ENCODE measurements at regions not wholly inside any gene's neighbourhood (a gene's known extent, or its start where the extent isn't known, plus 50 kb on each side); places are given as distances from the start of the nearest gene placed in this dataset.

DNA sequence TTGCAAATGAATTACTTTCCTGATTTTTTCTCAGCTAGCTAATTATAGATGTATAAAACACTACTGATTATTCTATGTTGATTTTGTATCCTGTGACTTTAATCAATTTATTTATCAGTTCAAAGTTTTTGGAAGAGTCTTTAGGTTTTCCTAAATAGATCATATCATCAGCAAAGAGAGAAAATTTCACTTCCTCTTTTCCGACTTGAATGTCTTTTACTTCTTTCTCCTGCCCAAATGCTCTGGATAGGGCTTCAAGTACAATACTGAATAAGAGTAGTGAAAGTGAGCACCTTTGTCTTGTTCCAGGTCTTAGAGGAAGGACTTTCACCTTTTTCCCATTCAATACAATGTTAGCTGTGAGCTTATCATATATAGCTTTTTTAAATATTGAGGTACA lies 417.9 kb downstream of the PDGFC start:
- TF ChIP-seq, protein P1, sequence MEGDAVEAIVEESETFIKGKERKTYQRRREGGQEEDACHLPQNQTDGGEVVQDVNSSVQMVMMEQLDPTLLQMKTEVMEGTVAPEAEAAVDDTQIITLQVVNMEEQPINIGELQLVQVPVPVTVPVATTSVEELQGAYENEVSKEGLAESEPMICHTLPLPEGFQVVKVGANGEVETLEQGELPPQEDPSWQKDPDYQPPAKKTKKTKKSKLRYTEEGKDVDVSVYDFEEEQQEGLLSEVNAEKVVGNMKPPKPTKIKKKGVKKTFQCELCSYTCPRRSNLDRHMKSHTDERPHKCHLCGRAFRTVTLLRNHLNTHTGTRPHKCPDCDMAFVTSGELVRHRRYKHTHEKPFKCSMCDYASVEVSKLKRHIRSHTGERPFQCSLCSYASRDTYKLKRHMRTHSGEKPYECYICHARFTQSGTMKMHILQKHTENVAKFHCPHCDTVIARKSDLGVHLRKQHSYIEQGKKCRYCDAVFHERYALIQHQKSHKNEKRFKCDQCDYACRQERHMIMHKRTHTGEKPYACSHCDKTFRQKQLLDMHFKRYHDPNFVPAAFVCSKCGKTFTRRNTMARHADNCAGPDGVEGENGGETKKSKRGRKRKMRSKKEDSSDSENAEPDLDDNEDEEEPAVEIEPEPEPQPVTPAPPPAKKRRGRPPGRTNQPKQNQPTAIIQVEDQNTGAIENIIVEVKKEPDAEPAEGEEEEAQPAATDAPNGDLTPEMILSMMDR (conservative IDR thresholded peaks at IDR 0.05) = no peak
- TF ChIP-seq ZFX (IDR thresholded peaks at IDR 0.05) = no peak
- H3K27ac ChIP-seq = no peak overlapping the region

DNA sequence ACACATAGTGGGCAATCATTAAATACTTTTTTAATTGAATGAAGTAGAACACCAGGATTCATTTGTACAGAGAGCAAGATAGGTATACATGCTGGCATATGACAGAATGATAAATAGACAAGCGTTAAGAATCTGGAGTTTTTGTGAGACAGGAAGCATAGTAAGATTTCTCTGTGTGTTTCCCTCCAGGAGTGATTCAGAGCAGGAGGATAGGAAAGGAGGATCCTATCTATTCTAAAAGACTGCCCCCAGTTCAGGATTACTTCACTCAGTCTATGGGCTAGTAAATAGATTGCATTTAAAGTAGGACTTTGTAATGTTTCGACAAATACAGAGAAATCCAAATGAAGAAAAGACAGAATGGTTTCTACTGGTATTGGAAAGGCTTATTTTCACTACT lies 423.7 kb downstream of the PDGFC start:
- no peak overlapping the region for H3K27ac ChIP-seq
- TF ChIP-seq, protein P1 (conservative IDR thresholded peaks at IDR 0.05) = no peak
- no peak for TF ChIP-seq ZFX (IDR thresholded peaks at IDR 0.05)

DNA sequence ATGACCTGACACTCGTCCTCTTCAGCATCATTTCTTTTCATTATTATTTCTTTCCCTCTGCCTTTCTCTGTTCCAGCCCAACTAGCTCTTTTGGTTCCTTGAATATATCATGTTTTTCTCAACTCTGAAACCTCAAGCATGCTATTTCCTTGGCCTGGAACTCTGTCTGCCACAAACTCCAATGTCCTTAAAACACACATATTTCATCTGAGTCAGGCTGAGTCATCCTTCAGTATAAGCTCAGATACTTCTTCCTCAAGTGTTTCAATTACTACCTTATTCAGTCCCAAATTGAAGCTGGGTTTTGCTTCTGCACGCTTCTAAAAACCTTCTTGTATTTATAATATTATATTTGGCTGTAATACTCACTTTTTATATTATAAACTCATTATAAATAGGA lies 424.2 kb downstream of the PDGFC start:
- no peak overlapping the region for H3K27ac ChIP-seq
- no peak for TF ChIP-seq ZFX (IDR thresholded peaks at IDR 0.05)
- TF ChIP-seq, protein P1 (conservative IDR thresholded peaks at IDR 0.05) = no peak

- no peak overlapping the region for H3K27ac ChIP-seq
- TF ChIP-seq, protein P1 (conservative IDR thresholded peaks at IDR 0.05) = no peak
- TF ChIP-seq ZFX (IDR thresholded peaks at IDR 0.05) = no peak
Measured at GRCh38 chr4:156545003-156545785, 426.4 kb downstream of the PDGFC start.

- no peak overlapping the region for H3K27ac ChIP-seq
- TF ChIP-seq, protein P1 (conservative IDR thresholded peaks at IDR 0.05) = no peak
- no peak for TF ChIP-seq ZFX (IDR thresholded peaks at IDR 0.05)
Measured at GRCh38 chr4:156539376-156539775, 432.2 kb downstream of the PDGFC start.

DNA sequence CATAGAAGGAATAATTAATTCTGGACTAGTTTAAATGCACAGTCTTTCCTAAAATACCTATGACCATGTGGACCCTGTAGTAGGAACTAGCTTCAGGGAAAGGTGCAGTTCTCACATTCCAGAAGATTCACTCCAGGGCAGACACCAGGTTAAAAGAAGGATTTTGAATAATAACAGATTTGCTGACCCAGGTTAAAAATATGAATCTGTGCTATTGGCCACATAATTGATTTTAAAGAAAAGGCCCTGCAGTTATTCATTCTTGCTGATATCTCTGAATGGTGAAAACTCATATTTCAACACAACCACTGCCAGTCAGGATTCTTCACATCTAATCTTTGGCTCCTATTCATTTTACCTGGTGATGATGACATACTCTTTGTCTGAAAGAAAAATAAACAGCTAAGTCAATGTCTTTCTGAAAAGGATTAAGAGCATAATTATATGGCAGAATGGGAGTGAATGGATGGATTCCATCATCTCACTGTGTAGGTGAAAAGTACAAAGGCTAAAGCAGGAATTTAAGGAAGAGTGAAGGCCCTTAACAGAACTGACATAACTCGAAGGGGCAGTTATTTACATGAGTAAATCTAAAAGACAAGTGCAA lies 432.8 kb downstream of the PDGFC start:
- no peak for TF ChIP-seq ZFX (IDR thresholded peaks at IDR 0.05)
- TF ChIP-seq, protein P1 (conservative IDR thresholded peaks at IDR 0.05) = no peak
- H3K27ac ChIP-seq = no peak overlapping the region

DNA sequence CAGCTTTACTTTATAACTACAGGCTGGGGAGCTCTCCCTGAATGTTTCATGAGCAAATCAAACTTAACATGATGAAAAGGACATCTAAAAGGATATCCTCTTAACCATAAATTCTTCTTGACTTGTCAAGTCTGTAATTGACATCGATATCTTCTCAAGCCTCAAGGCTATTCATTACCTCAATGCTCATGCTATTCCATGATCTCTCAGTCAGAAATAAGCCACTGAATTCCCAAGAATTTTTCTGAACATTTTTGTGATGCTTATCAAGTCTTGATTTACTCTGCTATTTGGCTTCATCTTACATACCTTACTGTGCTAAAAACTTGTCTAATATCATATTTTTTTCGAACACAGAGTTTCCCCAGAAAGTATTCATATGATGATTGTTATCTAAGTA lies 433.4 kb downstream of the PDGFC start:
- no peak overlapping the region for H3K27ac ChIP-seq

More for the DNA sequence above, 433.4 kb downstream of the PDGFC start:
- TF ChIP-seq, protein P1 (conservative IDR thresholded peaks at IDR 0.05) = no peak
- TF ChIP-seq ZFX (IDR thresholded peaks at IDR 0.05) = no peak
